ENCODE measurements at regions not wholly inside any gene's neighbourhood (a gene's known extent, or its start where the extent isn't known, plus 50 kb on each side); places are given as distances from the start of the nearest gene placed in this dataset.

- DNase-seq (ENCODE audit: low read depth): no peak
- no peak for TF ChIP-seq CTCF (IDR thresholded peaks at IDR 0.05; ENCODE audit: insufficient read depth, low read depth, low read length, missing control alignments)
- H3K4me3 ChIP-seq (ENCODE audit: low read length): no peak overlapping the region
These were observed 55.7 kb upstream of the CLNK start for GRCh38 chr4:10740251-10740650.

GRCh38 chr4:10738826-10739489 is 54.4 kb upstream of the CLNK start:
- no peak overlapping the region for H3K4me3 ChIP-seq (ENCODE audit: low read length)
- peak; percentile 37 for DNase-seq (ENCODE audit: low read depth)
- TF ChIP-seq CTCF (IDR thresholded peaks at IDR 0.05; ENCODE audit: insufficient read depth, low read depth, low read length, missing control alignments): no peak

DNA sequence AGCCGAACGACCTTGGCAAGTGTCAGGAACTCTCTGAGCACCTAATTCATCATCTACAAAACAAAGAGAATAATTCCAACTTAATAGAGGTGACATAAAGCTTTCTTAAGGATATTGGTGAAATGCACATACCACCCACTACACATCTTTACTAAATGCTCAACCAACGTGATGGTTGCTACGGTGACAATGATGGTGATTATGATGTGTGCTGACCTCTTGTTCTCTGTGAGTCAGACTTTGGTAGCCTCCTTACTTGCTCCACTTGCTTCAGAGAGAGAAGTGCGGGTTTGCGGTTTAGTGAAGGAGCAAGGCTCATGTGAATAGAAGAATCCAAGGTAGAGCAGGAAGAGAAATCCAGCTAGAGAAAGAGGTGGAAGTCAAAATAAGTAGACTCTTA is 52.8 kb upstream of the CLNK start:
- no peak for TF ChIP-seq CTCF (IDR thresholded peaks at IDR 0.05; ENCODE audit: insufficient read depth, low read depth, low read length, missing control alignments)
- H3K4me3 ChIP-seq (ENCODE audit: low read length): no peak overlapping the region
- DNase-seq (ENCODE audit: low read depth): no peak

GRCh38 chr4:10736895-10737294 is 52.3 kb upstream of the CLNK start:
- TF ChIP-seq CTCF (IDR thresholded peaks at IDR 0.05; ENCODE audit: insufficient read depth, low read depth, low read length, missing control alignments): no peak
- DNase-seq (ENCODE audit: low read depth): no peak
- H3K4me3 ChIP-seq (ENCODE audit: low read length): no peak overlapping the region

- no peak overlapping the region for H3K4me3 ChIP-seq (ENCODE audit: low read length)
- no peak for TF ChIP-seq CTCF (IDR thresholded peaks at IDR 0.05; ENCODE audit: insufficient read depth, low read depth, low read length, missing control alignments)
- no peak for DNase-seq (ENCODE audit: low read depth)
These were observed 51.7 kb upstream of the CLNK start for GRCh38 chr4:10736266-10736665.

GRCh38 chr4:10734697-10735096 is 50.1 kb upstream of the CLNK start:
- TF ChIP-seq CTCF (IDR thresholded peaks at IDR 0.05; ENCODE audit: insufficient read depth, low read depth, low read length, missing control alignments): no peak
- no peak for DNase-seq (ENCODE audit: low read depth)
- no peak overlapping the region for H3K4me3 ChIP-seq (ENCODE audit: low read length)
